Glutamatergic neuron (in vitro differentiated cells): ENCODE measurements at regions not wholly inside any gene's neighbourhood (a gene's known extent, or its start where the extent isn't known, plus 50 kb on each side); places are given as distances from the start of the nearest gene placed in this dataset.

Experiments used
- DNase-seq: peaks from one replicate; pipeline ENCODE4 v3.0.0; 2022
- H3K27ac Mint-ChIP-seq: one replicate; pipeline ENCODE4 v1.8.0; 2020; ENCODE audit warnings: mild to moderate bottlenecking, mixed read lengths, inconsistent platforms; ENCODE audit not compliant: unreplicated experiment
- H3K27me3 Mint-ChIP-seq: one replicate; pipeline ENCODE4 v1.8.0; 2020; ENCODE audit warnings: mild to moderate bottlenecking, moderate library complexity, mixed read lengths, inconsistent platforms; ENCODE audit not compliant: unreplicated experiment
- H3K36me3 Mint-ChIP-seq: one replicate; pipeline ENCODE4 v1.8.0; 2020; ENCODE audit warnings: mild to moderate bottlenecking, mixed read lengths, inconsistent platforms; ENCODE audit not compliant: unreplicated experiment
- H3K4me1 Mint-ChIP-seq: one replicate; pipeline ENCODE4 v1.8.0; 2020; ENCODE audit warnings: mild to moderate bottlenecking, low read depth, mixed read lengths, inconsistent platforms; ENCODE audit not compliant: unreplicated experiment
- H3K4me3 Mint-ChIP-seq: one replicate; pipeline ENCODE4 v1.8.0; 2020; ENCODE audit warnings: mild to moderate bottlenecking, mixed read lengths, inconsistent platforms; ENCODE audit not compliant: unreplicated experiment
- H3K9me3 Mint-ChIP-seq: one replicate; pipeline ENCODE4 v1.8.0; 2020; ENCODE audit warnings: mild to moderate bottlenecking, moderate library complexity, mixed read lengths, inconsistent platforms; ENCODE audit not compliant: unreplicated experiment
- TF ChIP-seq, protein P1 (sequence below): fragments of 200-600 bp; sonication (generic); IDR thresholded peaks from one replicate; pipeline ENCODE4 v1.5.0; 2021; ENCODE audit not compliant: partially characterized antibody, unreplicated experiment

DNA sequence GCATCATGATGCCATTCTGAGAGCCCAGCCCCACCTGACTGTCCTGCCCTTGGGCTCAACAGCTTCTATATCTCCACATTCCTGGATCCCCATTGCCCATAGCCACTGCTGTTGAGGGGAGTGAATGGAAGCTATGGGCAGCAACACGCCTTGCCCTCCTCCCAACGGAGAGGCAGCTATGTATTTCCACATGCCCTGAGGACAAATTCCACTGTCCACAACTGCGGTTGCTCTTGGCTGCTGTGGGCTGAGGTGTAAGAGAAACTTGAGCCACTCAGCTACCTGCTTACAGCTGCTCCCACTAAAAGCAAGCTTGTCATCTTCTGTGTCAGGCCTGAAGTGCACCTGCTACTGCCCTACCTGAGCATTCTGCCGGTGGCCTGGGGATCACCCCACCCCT, 222.9 kb downstream of the PSAT1 start:
- H3K36me3 Mint-ChIP-seq: peaks cover 18% of the 10 kb centered on the region
- no peaks in the 10 kb centered on the region for H3K9me3 Mint-ChIP-seq
- H3K4me3 Mint-ChIP-seq: no peak overlapping the region
- TF ChIP-seq, protein P1, sequence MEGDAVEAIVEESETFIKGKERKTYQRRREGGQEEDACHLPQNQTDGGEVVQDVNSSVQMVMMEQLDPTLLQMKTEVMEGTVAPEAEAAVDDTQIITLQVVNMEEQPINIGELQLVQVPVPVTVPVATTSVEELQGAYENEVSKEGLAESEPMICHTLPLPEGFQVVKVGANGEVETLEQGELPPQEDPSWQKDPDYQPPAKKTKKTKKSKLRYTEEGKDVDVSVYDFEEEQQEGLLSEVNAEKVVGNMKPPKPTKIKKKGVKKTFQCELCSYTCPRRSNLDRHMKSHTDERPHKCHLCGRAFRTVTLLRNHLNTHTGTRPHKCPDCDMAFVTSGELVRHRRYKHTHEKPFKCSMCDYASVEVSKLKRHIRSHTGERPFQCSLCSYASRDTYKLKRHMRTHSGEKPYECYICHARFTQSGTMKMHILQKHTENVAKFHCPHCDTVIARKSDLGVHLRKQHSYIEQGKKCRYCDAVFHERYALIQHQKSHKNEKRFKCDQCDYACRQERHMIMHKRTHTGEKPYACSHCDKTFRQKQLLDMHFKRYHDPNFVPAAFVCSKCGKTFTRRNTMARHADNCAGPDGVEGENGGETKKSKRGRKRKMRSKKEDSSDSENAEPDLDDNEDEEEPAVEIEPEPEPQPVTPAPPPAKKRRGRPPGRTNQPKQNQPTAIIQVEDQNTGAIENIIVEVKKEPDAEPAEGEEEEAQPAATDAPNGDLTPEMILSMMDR: no peak
- no peaks in the 10 kb centered on the region for H3K4me1 Mint-ChIP-seq
- no peak for DNase-seq
- H3K27me3 Mint-ChIP-seq: no peaks in the 10 kb centered on the region
- no peak overlapping the region for H3K27ac Mint-ChIP-seq

- peaks cover 18% of the 10 kb centered on the region for H3K36me3 Mint-ChIP-seq
- H3K4me3 Mint-ChIP-seq: no peak overlapping the region
- no peaks in the 10 kb centered on the region for H3K4me1 Mint-ChIP-seq
- H3K27ac Mint-ChIP-seq: no peak overlapping the region
- H3K9me3 Mint-ChIP-seq: no peaks in the 10 kb centered on the region
- no peak for DNase-seq
- TF ChIP-seq, protein P1: no peak
- H3K27me3 Mint-ChIP-seq: no peaks in the 10 kb centered on the region
These were observed 224.8 kb downstream of the PSAT1 start for GRCh38 chr9:78521680-78522079.

- Mint-ChIP-seq H3K27ac (no peak overlapping the region), H3K4me3 (no peak overlapping the region), H3K27me3 (no peaks in the 10 kb centered on the region), H3K4me1 (no peaks in the 10 kb centered on the region), H3K36me3 (peaks cover 9% of the 10 kb centered on the region), H3K9me3 (no peaks in the 10 kb centered on the region)
- no peak for DNase-seq
- TF ChIP-seq, protein P1: no peak
These were observed 229.1 kb downstream of the PSAT1 start for GRCh38 chr9:78525986-78526560.

DNA sequence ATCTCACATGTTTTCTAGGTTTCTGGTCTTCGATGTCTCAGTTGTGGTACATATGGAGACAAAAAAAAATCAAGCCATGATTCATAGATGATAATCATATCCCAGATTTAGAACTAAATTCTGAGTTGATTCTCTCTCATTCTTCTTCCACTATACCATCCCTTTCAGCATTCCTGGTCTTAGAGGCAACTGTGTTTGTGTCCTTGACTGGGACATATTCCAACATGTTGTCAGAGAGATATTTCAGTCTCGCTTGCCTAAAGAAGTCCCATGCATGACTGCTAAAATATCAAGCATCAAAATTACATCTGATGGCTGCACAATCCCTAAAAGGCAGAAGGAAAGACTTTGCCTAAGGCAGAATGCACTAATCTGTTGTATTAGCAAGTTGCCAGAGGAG, 236.6 kb downstream of the PSAT1 start:
- Mint-ChIP-seq H3K4me1 (no peaks in the 10 kb centered on the region), H3K27ac (no peak overlapping the region), H3K9me3 (peaks cover 1% of the 10 kb centered on the region), H3K4me3 (no peak overlapping the region), H3K36me3 (no peaks in the 10 kb centered on the region), H3K27me3 (peaks cover 3% of the 10 kb centered on the region)
- no peak for DNase-seq
- TF ChIP-seq, protein P1: no peak

GRCh38 chr9:78539188-78539587, 242.3 kb downstream of the PSAT1 start:
- TF ChIP-seq, protein P1: no peak
- no peaks in the 10 kb centered on the region for H3K27me3 Mint-ChIP-seq
- no peak overlapping the region for H3K27ac Mint-ChIP-seq
- no peaks in the 10 kb centered on the region for H3K36me3 Mint-ChIP-seq
- no peak for DNase-seq
- H3K4me1 Mint-ChIP-seq: peaks cover 4% of the 10 kb centered on the region
- no peak overlapping the region for H3K4me3 Mint-ChIP-seq
- peaks cover 2% of the 10 kb centered on the region for H3K9me3 Mint-ChIP-seq
